Glutamatergic neuron (in vitro differentiated cells): ENCODE measurements at regions not wholly inside any gene's neighbourhood (a gene's known extent, or its start where the extent isn't known, plus 50 kb on each side); places are given as distances from the start of the nearest gene placed in this dataset.

Experiments used
- DNase-seq: peaks from one replicate; pipeline ENCODE4 v3.0.0; 2022
- H3K27ac Mint-ChIP-seq: one replicate; pipeline ENCODE4 v1.8.0; 2020; ENCODE audit warnings: mild to moderate bottlenecking, mixed read lengths, inconsistent platforms; ENCODE audit not compliant: unreplicated experiment
- H3K27me3 Mint-ChIP-seq: one replicate; pipeline ENCODE4 v1.8.0; 2020; ENCODE audit warnings: mild to moderate bottlenecking, moderate library complexity, mixed read lengths, inconsistent platforms; ENCODE audit not compliant: unreplicated experiment
- H3K36me3 Mint-ChIP-seq: one replicate; pipeline ENCODE4 v1.8.0; 2020; ENCODE audit warnings: mild to moderate bottlenecking, mixed read lengths, inconsistent platforms; ENCODE audit not compliant: unreplicated experiment
- H3K4me1 Mint-ChIP-seq: one replicate; pipeline ENCODE4 v1.8.0; 2020; ENCODE audit warnings: mild to moderate bottlenecking, low read depth, mixed read lengths, inconsistent platforms; ENCODE audit not compliant: unreplicated experiment
- H3K4me3 Mint-ChIP-seq: one replicate; pipeline ENCODE4 v1.8.0; 2020; ENCODE audit warnings: mild to moderate bottlenecking, mixed read lengths, inconsistent platforms; ENCODE audit not compliant: unreplicated experiment
- H3K9me3 Mint-ChIP-seq: one replicate; pipeline ENCODE4 v1.8.0; 2020; ENCODE audit warnings: mild to moderate bottlenecking, moderate library complexity, mixed read lengths, inconsistent platforms; ENCODE audit not compliant: unreplicated experiment
- TF ChIP-seq, protein P1 (sequence below): fragments of 200-600 bp; sonication (generic); IDR thresholded peaks from one replicate; pipeline ENCODE4 v1.5.0; 2021; ENCODE audit not compliant: partially characterized antibody, unreplicated experiment

DNA sequence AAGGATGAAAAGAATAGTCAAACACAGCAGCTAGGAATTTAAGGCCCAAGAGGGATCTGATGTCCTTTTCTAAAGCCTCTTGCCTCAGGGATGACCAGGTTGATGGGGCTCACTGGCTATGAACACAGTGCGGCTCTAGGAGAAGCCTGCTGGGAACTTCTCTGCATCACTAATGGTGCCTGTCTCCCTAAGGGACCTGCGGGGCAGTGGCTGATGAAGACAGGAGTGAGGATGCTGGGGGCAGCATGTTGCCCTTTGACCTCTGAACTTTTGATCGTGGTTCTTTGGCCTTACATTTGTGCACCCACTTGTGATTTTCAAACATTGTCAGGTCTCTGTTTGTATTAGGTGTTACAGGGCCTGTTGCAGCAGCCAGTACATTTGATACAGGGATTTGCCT, 64.9 kb upstream of the KLHL25 start:
- Mint-ChIP-seq H3K4me1 (peaks cover 12% of the 10 kb centered on the region), H3K9me3 (no peaks in the 10 kb centered on the region), H3K4me3 (no peak overlapping the region), H3K27ac (no peak overlapping the region), H3K36me3 (no peaks in the 10 kb centered on the region), H3K27me3 (peaks cover 2% of the 10 kb centered on the region)
- TF ChIP-seq, protein P1, sequence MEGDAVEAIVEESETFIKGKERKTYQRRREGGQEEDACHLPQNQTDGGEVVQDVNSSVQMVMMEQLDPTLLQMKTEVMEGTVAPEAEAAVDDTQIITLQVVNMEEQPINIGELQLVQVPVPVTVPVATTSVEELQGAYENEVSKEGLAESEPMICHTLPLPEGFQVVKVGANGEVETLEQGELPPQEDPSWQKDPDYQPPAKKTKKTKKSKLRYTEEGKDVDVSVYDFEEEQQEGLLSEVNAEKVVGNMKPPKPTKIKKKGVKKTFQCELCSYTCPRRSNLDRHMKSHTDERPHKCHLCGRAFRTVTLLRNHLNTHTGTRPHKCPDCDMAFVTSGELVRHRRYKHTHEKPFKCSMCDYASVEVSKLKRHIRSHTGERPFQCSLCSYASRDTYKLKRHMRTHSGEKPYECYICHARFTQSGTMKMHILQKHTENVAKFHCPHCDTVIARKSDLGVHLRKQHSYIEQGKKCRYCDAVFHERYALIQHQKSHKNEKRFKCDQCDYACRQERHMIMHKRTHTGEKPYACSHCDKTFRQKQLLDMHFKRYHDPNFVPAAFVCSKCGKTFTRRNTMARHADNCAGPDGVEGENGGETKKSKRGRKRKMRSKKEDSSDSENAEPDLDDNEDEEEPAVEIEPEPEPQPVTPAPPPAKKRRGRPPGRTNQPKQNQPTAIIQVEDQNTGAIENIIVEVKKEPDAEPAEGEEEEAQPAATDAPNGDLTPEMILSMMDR, result no peak
- peak; percentile 33 for DNase-seq

DNA sequence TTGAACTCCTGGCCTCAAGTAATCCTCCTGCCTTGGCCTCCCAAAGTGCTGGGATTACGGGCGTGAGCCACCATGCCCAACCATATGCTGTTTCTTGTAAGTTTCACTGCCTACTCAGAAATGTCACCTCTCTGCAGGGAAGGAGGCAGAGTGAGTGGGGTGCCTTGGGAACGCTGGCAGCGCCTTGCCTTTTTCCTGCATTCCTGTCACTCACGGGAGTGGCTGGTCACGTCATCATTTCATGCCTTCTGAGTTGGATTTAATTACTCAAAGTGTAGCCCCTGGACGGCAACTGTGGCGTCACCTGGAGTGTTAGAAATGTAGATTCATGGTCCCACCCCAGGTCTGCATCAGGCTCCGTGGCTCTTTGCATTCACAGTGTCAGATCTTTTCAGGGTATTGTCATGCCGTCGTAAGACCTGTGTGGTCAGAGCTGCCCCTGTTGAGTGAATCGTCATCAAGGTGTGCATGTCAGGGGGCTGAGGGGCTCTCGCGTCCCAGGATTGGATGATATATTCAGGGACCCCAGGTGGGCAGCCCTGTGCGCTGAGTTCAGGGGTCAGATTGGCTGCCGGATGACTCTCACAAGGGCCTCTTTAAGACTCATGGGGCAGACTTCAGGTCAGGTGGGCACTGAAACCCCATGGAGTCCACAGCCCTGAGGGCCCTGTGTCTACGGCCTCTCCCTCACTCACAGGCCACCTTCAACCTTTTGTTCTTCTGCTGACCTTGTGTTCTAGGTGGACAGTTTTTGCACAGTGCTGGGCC, 65.9 kb upstream of the KLHL25 start:
- H3K36me3 Mint-ChIP-seq, result no peaks in the 10 kb centered on the region
- H3K4me3 Mint-ChIP-seq, result no peak overlapping the region
- TF ChIP-seq, protein P1, result no peak
- no peak overlapping the region for H3K27ac Mint-ChIP-seq
- peaks cover 2% of the 10 kb centered on the region for H3K27me3 Mint-ChIP-seq
- DNase-seq, result no peak
- H3K4me1 Mint-ChIP-seq, result peaks cover 12% of the 10 kb centered on the region
- H3K9me3 Mint-ChIP-seq, result no peaks in the 10 kb centered on the region

DNA sequence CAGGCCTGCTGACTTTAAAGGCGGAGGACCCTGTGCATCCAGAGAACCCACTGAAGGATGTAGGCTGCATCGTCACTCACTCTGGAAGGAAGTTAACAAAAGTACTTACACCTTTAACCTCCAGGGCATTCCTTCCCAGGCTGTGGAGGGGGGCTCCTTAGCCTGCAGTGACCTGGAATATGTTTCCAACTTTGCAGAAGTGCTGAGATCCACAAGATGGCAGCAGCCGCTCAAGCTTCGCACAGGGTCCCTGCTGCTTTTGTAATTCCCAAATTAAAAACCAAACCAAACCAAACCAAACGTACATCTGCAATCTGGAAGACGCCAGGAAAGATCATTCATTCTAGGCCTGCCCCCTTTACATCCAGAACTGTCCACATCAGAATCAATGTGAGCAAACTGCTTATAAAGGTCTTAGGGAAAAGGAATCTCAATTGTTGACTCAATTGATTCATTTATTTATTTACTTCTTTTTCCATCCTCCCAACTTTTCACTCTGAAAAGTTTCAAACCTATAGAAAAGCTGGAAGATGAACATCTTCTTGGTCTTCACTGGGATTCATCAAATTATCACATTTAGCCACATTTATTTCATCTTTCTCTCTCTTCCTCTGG, 70.5 kb upstream of the KLHL25 start:
- Mint-ChIP-seq H3K9me3 (no peaks in the 10 kb centered on the region), H3K27me3 (no peaks in the 10 kb centered on the region), H3K4me1 (no peaks in the 10 kb centered on the region), H3K4me3 (no peak overlapping the region), H3K36me3 (no peaks in the 10 kb centered on the region), H3K27ac (no peak overlapping the region)
- DNase-seq, result peak; percentile 69
- TF ChIP-seq, protein P1, result peak; percentile 56

DNA sequence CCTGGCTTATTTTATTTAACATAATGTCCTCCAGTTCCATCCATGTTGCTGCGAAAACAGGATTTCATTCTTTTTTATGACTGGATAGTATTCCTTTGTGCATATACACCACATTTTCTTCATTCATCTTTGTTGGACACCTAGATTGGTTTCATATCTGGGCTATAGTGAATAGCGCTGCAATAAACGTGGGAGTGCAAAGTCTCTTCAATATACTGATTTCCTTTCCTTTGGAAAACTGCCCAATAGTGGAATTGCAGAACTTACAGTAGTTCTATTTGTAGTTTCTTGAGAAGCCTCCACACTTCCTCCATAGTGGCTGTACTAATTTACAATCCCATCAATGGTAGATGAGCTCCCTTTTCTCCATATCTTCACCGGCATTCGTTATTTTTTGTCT, 72.5 kb upstream of the KLHL25 start:
- DNase-seq, result no peak
- Mint-ChIP-seq H3K27me3 (no peaks in the 10 kb centered on the region), H3K4me3 (no peak overlapping the region), H3K36me3 (no peaks in the 10 kb centered on the region), H3K4me1 (no peaks in the 10 kb centered on the region), H3K9me3 (no peaks in the 10 kb centered on the region), H3K27ac (no peak overlapping the region)
- TF ChIP-seq, protein P1, result no peak

DNA sequence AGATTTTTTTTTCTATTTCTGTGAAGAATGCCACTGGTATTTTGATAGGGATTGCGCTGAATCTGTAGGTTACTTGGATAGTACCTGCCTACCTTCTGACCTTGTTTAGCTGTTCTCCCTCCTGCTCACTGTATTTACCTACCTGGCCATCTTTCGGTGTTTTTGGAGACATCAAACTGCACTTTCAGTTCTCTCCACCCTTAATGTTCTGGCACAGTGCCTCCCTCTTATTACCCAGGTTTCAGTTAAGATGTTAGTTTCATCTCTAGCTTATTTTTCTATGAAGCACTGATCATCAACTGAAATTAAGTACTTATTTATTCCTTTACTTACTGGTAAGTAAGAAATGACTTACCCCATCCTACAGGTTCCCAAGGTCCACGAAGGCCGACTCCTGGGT, 74.4 kb upstream of the KLHL25 start:
- H3K36me3 Mint-ChIP-seq, result no peaks in the 10 kb centered on the region
- no peaks in the 10 kb centered on the region for H3K9me3 Mint-ChIP-seq
- no peak overlapping the region for H3K27ac Mint-ChIP-seq
- H3K4me1 Mint-ChIP-seq, result no peaks in the 10 kb centered on the region
- TF ChIP-seq, protein P1, result no peak
- H3K27me3 Mint-ChIP-seq, result no peaks in the 10 kb centered on the region
- DNase-seq, result no peak
- H3K4me3 Mint-ChIP-seq, result no peak overlapping the region
